ENCODE measurements at regions not wholly inside any gene's neighbourhood (a gene's known extent, or its start where the extent isn't known, plus 50 kb on each side); places are given as distances from the start of the nearest gene placed in this dataset.

- FAIRE-seq (no peak), DNase-seq (ENCODE audit: insufficient read length, low spot score) (no peak)
- TF ChIP-seq CTCF (IDR thresholded peaks at IDR 0.05; ENCODE audit: insufficient read depth, missing control alignments) = no peak
Measured at GRCh38 chr6:74851596-74851995, 354.3 kb downstream of the COL12A1 start.

- DNase-seq (ENCODE audit: insufficient read length, low spot score) = no peak
- FAIRE-seq = no peak
- no peak for TF ChIP-seq CTCF (IDR thresholded peaks at IDR 0.05; ENCODE audit: insufficient read depth, missing control alignments)
Measured at GRCh38 chr6:74840953-74841352, 364.9 kb downstream of the COL12A1 start.

GRCh38 chr6:74834967-74835366 lies 370.9 kb downstream of the COL12A1 start:
- TF ChIP-seq CTCF (IDR thresholded peaks at IDR 0.05; ENCODE audit: insufficient read depth, missing control alignments) = no peak
- DNase-seq (ENCODE audit: insufficient read length, low spot score) = no peak
- FAIRE-seq = no peak

- DNase-seq (ENCODE audit: insufficient read length, low spot score) (no peak), FAIRE-seq (no peak)
- TF ChIP-seq CTCF (IDR thresholded peaks at IDR 0.05; ENCODE audit: insufficient read depth, missing control alignments) = no peak
Measured at GRCh38 chr6:74826263-74826662, 379.6 kb downstream of the COL12A1 start.

- FAIRE-seq = no peak
- no peak for DNase-seq (ENCODE audit: insufficient read length, low spot score)
- TF ChIP-seq CTCF (IDR thresholded peaks at IDR 0.05; ENCODE audit: insufficient read depth, missing control alignments) = no peak
Measured at GRCh38 chr6:74814440-74814839, 391.4 kb downstream of the COL12A1 start.

GRCh38 chr6:74807674-74808073 lies 398.2 kb downstream of the COL12A1 start:
- no peak for TF ChIP-seq CTCF (IDR thresholded peaks at IDR 0.05; ENCODE audit: insufficient read depth, missing control alignments)
- DNase-seq (ENCODE audit: insufficient read length, low spot score) (no peak), FAIRE-seq (peak; percentile 16)

- peak; percentile 82 for FAIRE-seq
- no peak for TF ChIP-seq CTCF (IDR thresholded peaks at IDR 0.05; ENCODE audit: insufficient read depth, missing control alignments)
- DNase-seq (ENCODE audit: insufficient read length, low spot score) = no peak
Measured at GRCh38 chr6:74805916-74806696, 399.7 kb downstream of the COL12A1 start.

All from D721Med (cell line).